ENCODE measurements at regions not wholly inside any gene's neighbourhood (a gene's known extent, or its start where the extent isn't known, plus 50 kb on each side); places are given as distances from the start of the nearest gene placed in this dataset.

GRCh38 chr3:72554689-72555088 lies 293.6 kb downstream of the SHQ1 start:
- CTCF ChIA-PET (ENCODE audit: partially characterized antibody) = no interaction called here
- no peak for TF ChIP-seq RAD21 (IDR thresholded peaks at IDR 0.05 in 1 of 2, conservative IDR thresholded peaks at IDR 0.05 in 1 of 2; ENCODE audit: low read depth in 2 of 2, low read length in 2 of 2)
- no peak for TF ChIP-seq POLR2A (IDR thresholded peaks at IDR 0.05; ENCODE audit: control extremely low read depth in 1 of 2, low read depth in 2 of 2, low read length in 2 of 2)
- TF ChIP-seq KDM5A (IDR thresholded peaks at IDR 0.05; ENCODE audit: low read length) = no peak
- TF ChIP-seq PHF8 (conservative IDR thresholded peaks at IDR 0.05; ENCODE audit: low read depth, low read length) = no peak

More at GRCh38 chr3:72554689-72555088, 293.6 kb downstream of the SHQ1 start:
- no peak overlapping the region for H4K8ac ChIP-seq (ENCODE audit: extremely low read depth, insufficient read depth, low read length)
- no peaks in the 10 kb centered on the region for H3K27me3 ChIP-seq (replicated peaks in 1 of 4; ENCODE audit: control insufficient read depth in 3 of 4, extremely low read depth in 1 of 4, insufficient read depth in 3 of 4, low read length in 3 of 4)
- no peak overlapping the region for H3K4me3 ChIP-seq (ENCODE audit: extremely low read depth in 1 of 4, insufficient read depth in 2 of 4, low read depth in 3 of 4, low read length in 4 of 4)
- H3K4ac ChIP-seq (replicated peaks; ENCODE audit: insufficient read length, low read depth, low read length) = no peak overlapping the region
- no peak overlapping the region for H3K23ac ChIP-seq (ENCODE audit: insufficient read length)
- H4K20me1 ChIP-seq (replicated peaks in 1 of 2; ENCODE audit: control insufficient read depth in 1 of 2, insufficient read depth in 2 of 2, low read length in 2 of 2) = no peaks in the 10 kb centered on the region
- H2BK120ac ChIP-seq (replicated peaks; ENCODE audit: low read depth, low read length) = no peak overlapping the region
- no peak for DNase-seq (ENCODE audit: low read depth in 1 of 2, low spot score in 2 of 2)
- no peak overlapping the region for H2AK5ac ChIP-seq (ENCODE audit: low read depth, low read length)
- no peak overlapping the region for H3K27ac ChIP-seq (ENCODE audit: low read depth, low read length)
- no peak overlapping the region for H4K91ac ChIP-seq (replicated peaks; ENCODE audit: insufficient read length, low read length)
- no peak overlapping the region for H2BK5ac ChIP-seq (ENCODE audit: low read depth, low read length)
- H3K4me1 ChIP-seq (replicated peaks in 1 of 4; ENCODE audit: control insufficient read depth in 3 of 4, insufficient read depth in 4 of 4, low read length in 3 of 4) = no peaks in the 10 kb centered on the region; a peak in 1 of 7 replicates
- peaks cover 3% of the 10 kb centered on the region; the same call in 1 of the 2 replicates for H3K23me2 ChIP-seq (ENCODE audit: low read depth, low read length)
- H3K18ac ChIP-seq (ENCODE audit: extremely low read depth, low read length) = no peak overlapping the region
- H3K9ac ChIP-seq (replicated peaks in 1 of 4; ENCODE audit: extremely low read depth in 1 of 4, low read depth in 3 of 4, low read length in 3 of 4) = no peak overlapping the region
- H3K36me3 ChIP-seq (ENCODE audit: control insufficient read depth in 2 of 4, insufficient read depth in 4 of 4, low read length in 3 of 4) = no peaks in the 10 kb centered on the region
- no peaks in the 10 kb centered on the region for H3K9me3 ChIP-seq (ENCODE audit: insufficient read depth in 2 of 2, low read depth in 1 of 2, low read length in 1 of 2)
- no peaks in the 10 kb centered on the region for H3K79me2 ChIP-seq (ENCODE audit: control insufficient read depth in 1 of 2, insufficient read depth in 2 of 2, low read length in 2 of 2)
- H3K79me1 ChIP-seq (ENCODE audit: low read depth, low read length) = no peaks in the 10 kb centered on the region
- H3K4me2 ChIP-seq (ENCODE audit: insufficient read depth in 1 of 2, low read depth in 2 of 2, low read length in 2 of 2) = no peak overlapping the region
- H3K56ac ChIP-seq (replicated peaks; ENCODE audit: insufficient read length, low read depth, low read length) = no peak overlapping the region
- no peak overlapping the region for H2BK12ac ChIP-seq (ENCODE audit: low read depth, low read length)
- H3K14ac ChIP-seq (ENCODE audit: insufficient read length) = no peak overlapping the region
- no peak overlapping the region for H2BK15ac ChIP-seq (ENCODE audit: low read length)
- H2BK20ac ChIP-seq (ENCODE audit: low read length) = no peak overlapping the region
- H4K5ac ChIP-seq (ENCODE audit: insufficient read length, low read depth, low read length) = no peak overlapping the region
- no peak overlapping the region for H2AFZ ChIP-seq (ENCODE audit: low read length)
- WGBS, 2 experiments (ENCODE audit: extremely low coverage in 1 of 2, insufficient coverage in 1 of 2, insufficient read length in 1 of 2, insufficient replicate concordance in 2 of 2, low coverage in 1 of 2, low lambda C conversion rate in 2 of 2, missing lambda C conversion rate in 1 of 2) = 81% methylated on average over 4 of the region's 4 CpGs; no CpG with 5 or more reads in 1 of the 2 experiments
- FAIRE-seq = no peak
- POLR2A ChIA-PET (ENCODE audit: partially characterized antibody) = no interaction called here

All from H1 (cell line).